GM12873 (cell line): ENCODE measurements at regions not wholly inside any gene's neighbourhood (a gene's known extent, or its start where the extent isn't known, plus 50 kb on each side); places are given as distances from the start of the nearest gene placed in this dataset.

Experiments
- TF ChIP-seq, protein P1 (sequence below): IDR thresholded peaks from 2 replicates; pipeline ENCODE4 v1.5.1; 2012; ENCODE audit warnings: low read depth, mild to moderate bottlenecking, moderate library complexity, low read length, control low read depth; ENCODE audit not compliant: insufficient read depth; ENCODE audit errors: missing control alignments

DNA sequence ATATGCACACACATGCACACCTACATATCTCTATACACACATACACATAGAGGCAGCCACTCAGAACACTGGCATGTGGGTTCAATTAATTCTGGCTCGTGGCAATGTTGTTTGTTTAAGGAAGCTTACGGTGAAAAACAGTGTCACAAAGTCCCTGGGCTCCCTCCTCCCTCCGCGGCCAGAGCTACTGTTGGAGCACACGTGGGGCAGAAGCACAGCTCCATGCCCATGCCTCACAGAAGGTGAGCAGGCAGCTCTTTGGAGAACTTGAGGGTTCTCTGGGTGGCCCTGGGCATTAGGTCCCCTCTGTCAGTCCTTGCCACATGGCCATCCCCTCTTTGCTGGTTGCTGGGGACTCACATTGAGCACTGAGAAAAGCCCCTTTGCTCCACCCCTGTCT is 107.5 kb downstream of the GADD45G start:
- TF ChIP-seq, protein P1, sequence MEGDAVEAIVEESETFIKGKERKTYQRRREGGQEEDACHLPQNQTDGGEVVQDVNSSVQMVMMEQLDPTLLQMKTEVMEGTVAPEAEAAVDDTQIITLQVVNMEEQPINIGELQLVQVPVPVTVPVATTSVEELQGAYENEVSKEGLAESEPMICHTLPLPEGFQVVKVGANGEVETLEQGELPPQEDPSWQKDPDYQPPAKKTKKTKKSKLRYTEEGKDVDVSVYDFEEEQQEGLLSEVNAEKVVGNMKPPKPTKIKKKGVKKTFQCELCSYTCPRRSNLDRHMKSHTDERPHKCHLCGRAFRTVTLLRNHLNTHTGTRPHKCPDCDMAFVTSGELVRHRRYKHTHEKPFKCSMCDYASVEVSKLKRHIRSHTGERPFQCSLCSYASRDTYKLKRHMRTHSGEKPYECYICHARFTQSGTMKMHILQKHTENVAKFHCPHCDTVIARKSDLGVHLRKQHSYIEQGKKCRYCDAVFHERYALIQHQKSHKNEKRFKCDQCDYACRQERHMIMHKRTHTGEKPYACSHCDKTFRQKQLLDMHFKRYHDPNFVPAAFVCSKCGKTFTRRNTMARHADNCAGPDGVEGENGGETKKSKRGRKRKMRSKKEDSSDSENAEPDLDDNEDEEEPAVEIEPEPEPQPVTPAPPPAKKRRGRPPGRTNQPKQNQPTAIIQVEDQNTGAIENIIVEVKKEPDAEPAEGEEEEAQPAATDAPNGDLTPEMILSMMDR: no peak

DNA sequence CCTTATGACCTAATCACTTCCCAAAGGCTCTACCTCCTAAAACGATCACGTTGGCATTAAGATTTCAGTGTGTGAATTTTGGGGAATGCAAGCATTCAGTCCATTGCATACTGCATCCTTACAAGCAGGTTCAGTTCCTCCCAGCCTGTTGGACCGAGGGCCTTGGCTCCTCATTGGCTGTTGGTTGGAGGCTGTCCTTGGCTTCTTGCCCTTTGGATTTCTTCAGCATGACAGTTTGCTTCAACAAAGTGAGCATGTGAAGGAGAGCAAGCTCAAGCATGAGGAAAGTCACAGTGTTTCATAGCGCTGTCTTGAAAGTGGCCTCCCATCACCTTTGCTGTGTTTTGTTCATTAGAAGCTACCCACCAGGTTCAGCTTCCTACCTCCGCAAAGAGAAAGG is 109.5 kb downstream of the GADD45G start:
- TF ChIP-seq, protein P1: no peak

DNA sequence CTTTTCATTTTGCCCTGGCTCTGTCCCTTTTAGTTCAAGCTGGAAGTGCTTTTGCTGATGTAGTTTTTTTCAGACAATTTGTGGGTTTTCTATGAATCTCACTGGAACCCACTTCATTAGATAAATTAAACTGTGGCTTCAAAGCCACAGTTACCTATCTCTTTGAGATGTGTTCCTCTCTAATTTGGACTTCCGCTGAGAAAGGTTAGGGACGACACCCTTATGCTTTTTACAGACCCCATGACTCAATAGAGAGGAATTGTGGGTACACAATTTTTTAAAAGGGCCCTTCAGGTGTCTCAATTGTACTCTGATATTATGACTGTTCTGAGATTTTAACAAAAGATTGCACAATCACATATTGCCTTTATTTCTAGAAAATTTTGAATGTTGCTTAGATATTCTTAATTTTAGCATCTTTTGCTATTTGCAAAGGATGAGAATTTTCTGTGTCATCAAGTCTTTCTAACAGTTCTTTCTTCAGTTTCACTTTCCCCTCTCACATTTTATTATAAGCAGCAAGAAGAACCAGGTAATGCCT is 110.6 kb downstream of the GADD45G start:
- TF ChIP-seq, protein P1: no peak

DNA sequence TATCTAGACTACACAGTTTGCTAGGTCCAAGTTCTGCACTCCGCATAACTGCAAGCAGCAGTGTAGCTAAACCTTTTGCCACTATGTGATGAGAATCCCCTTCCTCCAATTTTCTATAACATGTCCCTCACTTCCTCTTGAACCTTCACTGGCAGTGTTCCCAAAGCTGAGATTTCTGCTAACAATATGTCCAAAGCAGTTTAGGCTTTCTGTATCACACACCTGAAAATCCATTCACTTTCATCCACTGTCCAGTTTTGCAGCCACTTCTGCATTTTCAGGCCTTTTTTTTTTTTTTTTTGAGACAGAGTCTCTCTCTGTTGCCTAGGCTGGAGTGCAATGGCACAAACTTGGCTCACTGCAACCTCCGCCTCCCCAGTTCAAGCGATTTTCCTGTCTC is 111.1 kb downstream of the GADD45G start:
- TF ChIP-seq, protein P1: no peak

DNA sequence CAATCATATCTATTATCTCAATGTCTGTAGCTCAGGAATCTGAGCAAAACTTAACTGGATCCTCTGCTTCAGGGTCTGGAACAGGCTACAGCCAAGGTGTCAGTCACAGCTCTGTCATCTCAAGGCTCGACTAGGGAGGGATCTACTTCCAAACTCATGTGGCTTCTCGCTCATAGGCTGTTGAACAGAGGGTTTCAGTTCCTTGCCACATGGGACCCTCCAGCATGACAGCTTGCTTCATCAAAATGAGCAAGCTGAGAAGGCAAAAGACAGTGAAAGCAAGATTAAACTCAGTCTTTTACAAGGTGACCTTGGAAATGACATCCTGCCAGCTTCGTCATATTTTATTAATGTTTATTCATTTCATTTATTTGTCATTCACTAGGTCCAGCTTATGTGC is 111.7 kb downstream of the GADD45G start:
- TF ChIP-seq, protein P1: no peak

DNA sequence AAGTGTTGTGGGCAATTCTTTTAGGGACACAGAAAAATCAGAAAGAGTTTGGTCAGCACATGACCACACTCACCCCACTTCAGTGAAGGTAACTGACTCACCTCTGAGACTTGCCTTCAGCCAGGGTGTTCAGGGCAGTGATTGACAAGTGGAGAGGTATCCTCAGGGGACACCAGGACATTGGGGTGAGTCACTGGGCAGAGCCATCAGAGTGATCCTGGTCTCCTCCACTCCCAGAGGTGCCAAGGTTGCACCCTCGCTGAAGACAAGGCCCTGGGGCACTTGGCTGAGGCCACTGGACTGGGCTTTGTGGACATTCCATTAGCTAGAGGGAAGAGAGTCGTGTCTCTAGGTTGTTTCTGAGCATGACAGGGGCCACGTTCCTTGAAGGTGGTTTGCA is 113.4 kb downstream of the GADD45G start:
- TF ChIP-seq, protein P1: no peak

DNA sequence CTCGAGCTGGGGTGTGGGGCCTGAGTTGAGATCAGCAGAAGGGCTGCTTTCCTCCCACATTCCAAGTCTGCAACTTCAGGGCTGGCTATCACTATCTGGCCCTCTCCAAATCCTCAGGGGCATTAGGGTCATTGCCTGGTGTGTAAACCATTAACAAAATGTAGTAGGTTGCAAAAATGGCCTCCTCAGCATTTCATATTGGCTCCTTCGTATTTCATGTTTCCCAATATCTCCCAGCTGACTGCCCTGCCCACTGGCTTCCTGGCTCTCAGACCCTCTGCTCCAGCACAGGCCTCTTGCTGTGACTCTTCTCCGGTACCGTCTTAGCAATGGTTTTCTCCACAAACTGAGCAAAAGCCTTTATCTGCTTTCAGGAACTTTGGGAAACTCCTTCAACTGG is 113.8 kb downstream of the GADD45G start:
- TF ChIP-seq, protein P1: no peak
